Adrenal gland (tissue), 9 donors: ENCODE measurements at regions not wholly inside any gene's neighbourhood (a gene's known extent, or its start where the extent isn't known, plus 50 kb on each side); places are given as distances from the start of the nearest gene placed in this dataset.

ENCODE experiments used
- DNase-seq, 7 donors: peaks; one replicate each; pipeline ENCODE4 v3.0.0-alpha.2; 2019 to 2020
- H3K27ac ChIP-seq, 5 donors: fragments of 200-600 bp; sonication (generic) in 4 of 5; 1 replicate in 3 of 5; 2 replicates in 2 of 5; pipeline versions ENCODE4 v1.5.1 to v1.8.0; 2016 to 2020; ENCODE audit warnings: mild to moderate bottlenecking in 1 of 5
- H3K27me3 ChIP-seq: fragments of 200-600 bp; 2 replicates; pipeline ENCODE4 v1.8.0; 2021
- H3K36me3 ChIP-seq, 2 donors: fragments of 200-600 bp; replicated peaks in 1 of 2; 1 replicate in 1 of 2; 2 replicates in 1 of 2; pipeline versions ENCODE4 v1.5.1 to v1.8.0; 2018 to 2022
- H3K4me1 ChIP-seq, 2 donors: fragments of 200-600 bp; replicated peaks in 1 of 2; 1 replicate in 1 of 2; 2 replicates in 1 of 2; pipeline versions ENCODE4 v1.5.1 to v1.8.0; 2018 to 2021
- H3K4me3 ChIP-seq, 4 donors: fragments of 200-600 bp; sonication (generic) in 3 of 4; one replicate each; pipeline ENCODE4 v1.5.1; 2016 to 2018
- H3K9me3 ChIP-seq, 3 donors: fragments of 200-600 bp; sonication (generic) in 1 of 3; replicated peaks in 1 of 3; 1 replicate in 2 of 3; 2 replicates in 1 of 3; pipeline versions ENCODE4 v1.5.1 to v1.8.0; 2016 to 2021
- POLR2A ChIP-seq, 2 donors: fragments of 450-650 bp; IDR thresholded peaks; one replicate each; pipeline ENCODE4 v1.6.1; 2017; ENCODE audit warnings: antibody characterized with exemption in 2 of 2, mild to moderate bottlenecking in 2 of 2, moderate library complexity in 1 of 2
- WGBS, 4 donors: extraction: QIAGEN DNeasy Blood & Tissue Kit in 2 of 4; methylation state at CpG; one replicate each; pipeline versions ENCODE4 v1.1.5 to v1.1.7; 2013 to 2017; 5-methylcytosine and 5-hydroxymethylcytosine counted together
- intact Hi-C, 2 donors: fragments of 100-400 bp; cut with DNase I; formaldehyde crosslinking; loops; one replicate each; pipeline versions ENCODE4 v1.14.1 to v1.15.0; 2022 to 2023
- TF ChIP-seq, protein P1 (sequence below), 6 experiments: fragments of 450-650 bp in 4 of 6; fragments of 200-600 bp in 2 of 6; sonication (generic) in 1 of 6; IDR thresholded peaks; 1 replicate in 5 of 6; 2 replicates in 1 of 6; pipeline versions ENCODE4 v1.5.1 to v1.8.0; 2016 to 2021; ENCODE audit warnings: antibody characterized with exemption in 6 of 6, mild to moderate bottlenecking in 2 of 6, moderate library complexity in 1 of 6
- donor health status: healthy with polysubstance abuse.
- donor health status: Bipolar disorder and iron deficiency.
- donor health status: DM: yes; HTN: yes; CAD: no.
- donor health status: DM: no; HTN: no; CAD: no.
- donor health status: DM: no; HTN: no; CAD: no.

GRCh38 chr1:96569288-96569687 is 152.3 kb upstream of the PTBP2 start:
- intact Hi-C loops, result no loop called here
- no peaks in the 10 kb centered on the region for H3K36me3 ChIP-seq

DNA sequence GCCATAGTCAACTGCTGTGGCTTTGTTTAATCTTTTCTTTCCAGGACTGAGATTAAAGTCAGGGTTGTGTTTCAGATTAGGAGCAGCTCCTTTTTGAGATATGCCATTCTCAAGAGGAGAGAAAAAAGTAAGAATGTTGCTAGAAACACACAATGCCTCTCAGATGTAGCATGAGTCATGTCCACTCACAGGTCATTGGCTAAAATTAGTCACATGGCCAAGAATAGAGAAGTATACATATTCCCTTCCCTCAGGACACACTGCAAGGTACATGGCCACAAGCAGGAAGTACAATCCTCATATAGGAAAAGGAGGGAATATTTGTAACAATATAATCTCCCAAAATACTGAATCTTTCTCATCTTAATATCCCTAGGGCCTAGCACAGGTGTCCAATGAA is 141.9 kb upstream of the PTBP2 start:
- Histone ChIP-seq H3K9me3 (no peaks in the 10 kb centered on the region), H3K4me1 (no peaks in the 10 kb centered on the region), H3K36me3 (no peaks in the 10 kb centered on the region), H3K27me3 (no peaks in the 10 kb centered on the region), H3K27ac (no peak overlapping the region), H3K4me3 (no peak overlapping the region)
- DNase-seq, result no peak
- TF ChIP-seq, protein P1, sequence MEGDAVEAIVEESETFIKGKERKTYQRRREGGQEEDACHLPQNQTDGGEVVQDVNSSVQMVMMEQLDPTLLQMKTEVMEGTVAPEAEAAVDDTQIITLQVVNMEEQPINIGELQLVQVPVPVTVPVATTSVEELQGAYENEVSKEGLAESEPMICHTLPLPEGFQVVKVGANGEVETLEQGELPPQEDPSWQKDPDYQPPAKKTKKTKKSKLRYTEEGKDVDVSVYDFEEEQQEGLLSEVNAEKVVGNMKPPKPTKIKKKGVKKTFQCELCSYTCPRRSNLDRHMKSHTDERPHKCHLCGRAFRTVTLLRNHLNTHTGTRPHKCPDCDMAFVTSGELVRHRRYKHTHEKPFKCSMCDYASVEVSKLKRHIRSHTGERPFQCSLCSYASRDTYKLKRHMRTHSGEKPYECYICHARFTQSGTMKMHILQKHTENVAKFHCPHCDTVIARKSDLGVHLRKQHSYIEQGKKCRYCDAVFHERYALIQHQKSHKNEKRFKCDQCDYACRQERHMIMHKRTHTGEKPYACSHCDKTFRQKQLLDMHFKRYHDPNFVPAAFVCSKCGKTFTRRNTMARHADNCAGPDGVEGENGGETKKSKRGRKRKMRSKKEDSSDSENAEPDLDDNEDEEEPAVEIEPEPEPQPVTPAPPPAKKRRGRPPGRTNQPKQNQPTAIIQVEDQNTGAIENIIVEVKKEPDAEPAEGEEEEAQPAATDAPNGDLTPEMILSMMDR (IDR thresholded peaks at IDR 0.05), result no peak
- no peak for TF ChIP-seq POLR2A (IDR thresholded peaks at IDR 0.05)
- intact Hi-C loops, result no loop called here

More at GRCh38 chr1:96569288-96569687, 152.3 kb upstream of the PTBP2 start:
- H3K27ac ChIP-seq, result no peak overlapping the region
- H3K4me3 ChIP-seq, result no peak overlapping the region
- TF ChIP-seq, protein P1 (IDR thresholded peaks at IDR 0.05), result no peak
- TF ChIP-seq POLR2A (IDR thresholded peaks at IDR 0.05), result no peak
- DNase-seq, result no peak
- H3K9me3 ChIP-seq, result no peaks in the 10 kb centered on the region
- 62 to 83% (median 80%) methylated on average over 2 of the region's 2 CpGs for WGBS, 4 donors
- no peaks in the 10 kb centered on the region for H3K27me3 ChIP-seq
- no peaks in the 10 kb centered on the region for H3K4me1 ChIP-seq

GRCh38 chr1:96580920-96581319 is 140.7 kb upstream of the PTBP2 start:
- no peak overlapping the region for H3K4me3 ChIP-seq
- TF ChIP-seq POLR2A (IDR thresholded peaks at IDR 0.05), result no peak
- TF ChIP-seq, protein P1 (IDR thresholded peaks at IDR 0.05), result no peak
- H3K4me1 ChIP-seq, result no peaks in the 10 kb centered on the region
- no peak overlapping the region for H3K27ac ChIP-seq
- DNase-seq, result no peak
- 65 to 73% (median 69%) methylated on average over 7 of the region's 7 CpGs for WGBS, 4 donors
- no peaks in the 10 kb centered on the region for H3K36me3 ChIP-seq
- intact Hi-C loops, result no loop called here
- no peaks in the 10 kb centered on the region for H3K9me3 ChIP-seq
- no peaks in the 10 kb centered on the region for H3K27me3 ChIP-seq

- DNase-seq, result no peak
- 66 to 81% (median 74%) methylated on average over 7 of the region's 7 CpGs for WGBS, 4 donors
- TF ChIP-seq, protein P1 (IDR thresholded peaks at IDR 0.05), result no peak
- no peak for TF ChIP-seq POLR2A (IDR thresholded peaks at IDR 0.05)
- Histone ChIP-seq H3K9me3 (no peaks in the 10 kb centered on the region), H3K27ac (no peak overlapping the region), H3K36me3 (no peaks in the 10 kb centered on the region), H3K4me1 (no peaks in the 10 kb centered on the region), H3K27me3 (no peaks in the 10 kb centered on the region), H3K4me3 (no peak overlapping the region)
- intact Hi-C loops, result no loop called here
Observed at GRCh38 chr1:96581772-96582171, 139.8 kb upstream of the PTBP2 start.
